ENCODE measurements at regions not wholly inside any gene's neighbourhood (a gene's known extent, or its start where the extent isn't known, plus 50 kb on each side); places are given as distances from the start of the nearest gene placed in this dataset.

DNA sequence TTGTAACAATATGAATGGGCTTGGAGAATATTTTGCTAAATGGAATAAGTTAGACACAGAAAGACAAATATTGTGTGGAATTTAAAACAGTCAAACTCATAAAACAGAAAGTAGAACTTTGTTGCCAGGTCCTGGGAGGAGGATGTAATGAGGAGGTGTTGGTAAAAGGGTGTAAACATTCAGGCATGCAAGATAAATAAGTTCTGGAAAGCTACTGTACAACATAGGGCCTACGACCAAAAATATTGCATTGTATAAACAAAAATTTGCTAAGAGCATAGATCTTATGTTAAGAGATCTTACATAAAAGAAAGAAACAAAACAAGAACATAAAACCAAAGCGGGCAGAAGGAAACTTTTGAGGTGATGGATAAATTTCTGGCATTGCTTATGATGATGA, 1907.8 kb upstream of the PCDH20 start:
- no peak overlapping the region for H3K14ac ChIP-seq (replicated peaks; ENCODE audit: low read depth, low read length)
- H3K27me3 ChIP-seq (ENCODE audit: control insufficient read depth, insufficient read depth, low read length) = no peaks in the 10 kb centered on the region
- no peaks in the 10 kb centered on the region for H3K79me1 ChIP-seq (ENCODE audit: low read depth in 1 of 2, low read length in 2 of 2)
- H3K9me3 ChIP-seq (ENCODE audit: control insufficient read depth, insufficient read depth, low read length) = no peaks in the 10 kb centered on the region
- in situ Hi-C loops (cut with MboI; ENCODE audit: low sequenced_read_pairs) (no loop called here), intact Hi-C loops (cut with micrococcal nuclease) (no loop called here), dilution Hi-C loops (cut with HindIII; ENCODE audit: low sequenced_read_pairs, unreplicated experiment) (no loop called here)
- peak overlapping the region; percentile 45; the same call in 1 of the 2 replicates for H3K4me2 ChIP-seq (ENCODE audit: low read depth, low read length)
- H2BK5ac ChIP-seq (ENCODE audit: low read depth, low read length, poor library complexity, severe bottlenecking) = no peak overlapping the region
- no peak overlapping the region for H3K56ac ChIP-seq (ENCODE audit: extremely low read depth, insufficient read depth, low read length)
- H4K5ac ChIP-seq (ENCODE audit: low read depth, low read length) = no peak overlapping the region
- no peaks in the 10 kb centered on the region for H3K36me3 ChIP-seq (ENCODE audit: control insufficient read depth, insufficient read depth, low read length)
- H4K20me1 ChIP-seq (ENCODE audit: insufficient read depth, low read length) = no peaks in the 10 kb centered on the region
- no TSS peak for BruUV-seq (replicated peaks)
- no peak overlapping the region for H4K91ac ChIP-seq (ENCODE audit: insufficient read depth, low read depth, low read length)
- no peak overlapping the region for H3K18ac ChIP-seq (ENCODE audit: low read depth, low read length)
- no CpG with 5 or more reads among the region's 2 CpGs for WGBS, 2 experiments (ENCODE audit: extremely low coverage in 2 of 2, insufficient read length in 1 of 2)
- H3K9me1 ChIP-seq (ENCODE audit: insufficient read depth, low read length) = no peaks in the 10 kb centered on the region
- no peak overlapping the region for H2BK15ac ChIP-seq (ENCODE audit: low read depth, low read length)
- H4K8ac ChIP-seq (ENCODE audit: low read depth in 2 of 2, low read length in 2 of 2) = no peak overlapping the region
- H3K27ac ChIP-seq (ENCODE audit: insufficient read depth, low read length) = no peak overlapping the region
- DNase-seq (peak; percentile 6), ATAC-seq (ENCODE audit: low read depth) (peak; percentile 65)
- no peak overlapping the region for H2AK5ac ChIP-seq (ENCODE audit: low read depth, low read length)
- no peak overlapping the region for H2BK20ac ChIP-seq (ENCODE audit: low read depth, low read length)
- no peak overlapping the region for H3K9ac ChIP-seq (ENCODE audit: low read depth, low read length)
- no peak for TF ChIP-seq POLR2A (IDR thresholded peaks at IDR 0.05; ENCODE audit: low read depth, low read length)
- no peak for TF ChIP-seq NFE2L2 (IDR thresholded peaks at IDR 0.05; ENCODE audit: low read depth, low read length)
- TF ChIP-seq CEBPB (IDR thresholded peaks at IDR 0.05; ENCODE audit: low read depth, low read length) = no peak
- TF ChIP-seq RFX5 (IDR thresholded peaks at IDR 0.05; ENCODE audit: low read depth, low read length) = no peak
- TF ChIP-seq MXI1 (IDR thresholded peaks at IDR 0.05; ENCODE audit: borderline replicate concordance, low read depth, low read length) = no peak
- TF ChIP-seq BHLHE40 (IDR thresholded peaks at IDR 0.05; ENCODE audit: low read depth, low read length) = no peak
- TF ChIP-seq MAZ (IDR thresholded peaks at IDR 0.05; ENCODE audit: borderline replicate concordance, low read depth, low read length) = no peak
- H2AFZ ChIP-seq (replicated peaks; ENCODE audit: low read length, poor library complexity) = no peak overlapping the region
- no peak overlapping the region for H2AK9ac ChIP-seq (replicated peaks; ENCODE audit: low read depth, low read length, poor library complexity)
- no peak overlapping the region for H2BK120ac ChIP-seq (ENCODE audit: low read depth, low read length)
- H3K23ac ChIP-seq (ENCODE audit: low read depth, low read length) = no peak overlapping the region
- no peak overlapping the region for H3K4me3 ChIP-seq (ENCODE audit: insufficient read depth, low read depth, low read length)
- CTCF ChIA-PET = no interaction called here
- H3K4me1 ChIP-seq (ENCODE audit: control insufficient read depth, insufficient read depth, low read length) = no peaks in the 10 kb centered on the region
- H3K4ac ChIP-seq (ENCODE audit: low read depth, low read length) = no peak overlapping the region
- POLR2A ChIA-PET (ENCODE audit: unreplicated experiment) = no interaction called here
